HEK293 (cell line): ENCODE measurements at regions not wholly inside any gene's neighbourhood (a gene's known extent, or its start where the extent isn't known, plus 50 kb on each side); places are given as distances from the start of the nearest gene placed in this dataset.

Experiments used
- CTCF ChIA-PET: fragments of 350-600 bp; formaldehyde crosslinking; extraction: SDS; loops from one replicate; lab custom pipeline; 2021; ENCODE audit warnings: antibody characterized with exemption; lab: Yijun Ruan, JAX
- POLR2A ChIA-PET: fragments of 300-600 bp; formaldehyde crosslinking; extraction: SDS; loops from one replicate; lab custom pipeline; 2020; ENCODE audit warnings: antibody characterized with exemption, inconsistent platforms; lab: Yijun Ruan, JAX
- H3K27ac ChIP-seq: fragments of 200-500 bp; sonication (Bioruptor generic); 2 replicates; pipeline ENCODE4 v1.5.1; 2014; ENCODE audit warnings: low read depth, low read length, control low read depth, inconsistent platforms; ENCODE audit errors: extremely low read depth
- H3K36me3 ChIP-seq, 2 experiments: fragments of 200-500 bp in 1 of 2; sonication (Bioruptor generic) in 1 of 2; 1 replicate in 1 of 2; 2 replicates in 1 of 2; pipeline ENCODE4 v1.5.1; 2014 to 2017; ENCODE audit warnings: inconsistent platforms in 2 of 2, low read length in 2 of 2; ENCODE audit not compliant: control insufficient read depth in 2 of 2, insufficient read depth in 1 of 2
- H3K4me1 ChIP-seq: fragments of 200-500 bp; sonication (Bioruptor generic); 2 replicates; pipeline ENCODE4 v1.5.1; 2014; ENCODE audit warnings: mild to moderate bottlenecking, low read length, inconsistent platforms; ENCODE audit not compliant: control insufficient read depth, insufficient read depth
- H3K4me3 ChIP-seq: 2 replicates; pipeline ENCODE4 v1.5.1; 2011; ENCODE audit warnings: low read depth, mild to moderate bottlenecking, control low read depth, low read length, moderate library complexity
- H3K9me3 ChIP-seq: fragments of 200-500 bp; sonication (Bioruptor generic); 2 replicates; pipeline ENCODE4 v1.5.1; 2014; ENCODE audit warnings: low read depth, low read length, inconsistent platforms; ENCODE audit not compliant: control insufficient read depth, insufficient read depth
- ATF2 ChIP-seq: fragments of 450-650 bp; formaldehyde crosslinking; IDR thresholded peaks from 2 replicates; pipeline ENCODE4 v1.5.1; 2016; ENCODE audit warnings: missing biosample characterization, missing genetic modification characterization, low read depth
- SETDB1 ChIP-seq: IDR thresholded peaks from one replicate; pipeline ENCODE4 v1.6.1; 2017; ENCODE audit warnings: mild to moderate bottlenecking, low read length, moderate library complexity, mixed read lengths; ENCODE audit not compliant: insufficient read length
- TRIM28 ChIP-seq: IDR thresholded peaks from 2 replicates; pipeline ENCODE4 v1.6.1; 2011; ENCODE audit warnings: low read length, control low read depth, borderline replicate concordance
- ZEB2 ChIP-seq: fragments of 450-650 bp; formaldehyde crosslinking; IDR thresholded peaks from 2 replicates; pipeline ENCODE4 v1.5.1; 2016; ENCODE audit warnings: missing biosample characterization, missing genetic modification characterization
- ZFHX2 ChIP-seq: fragments of 450-650 bp; formaldehyde crosslinking; conservative IDR thresholded peaks from 2 replicates; pipeline ENCODE4 v1.5.1; 2016; ENCODE audit warnings: missing biosample characterization, missing genetic modification characterization
- ZNF133 ChIP-seq: fragments of 450-650 bp; formaldehyde crosslinking; IDR thresholded peaks from 2 replicates; pipeline ENCODE4 v1.5.1; 2016; ENCODE audit warnings: missing biosample characterization, missing genetic modification characterization
- ZNF157 ChIP-seq: fragments of 450-650 bp; formaldehyde crosslinking; IDR thresholded peaks from 2 replicates; pipeline ENCODE4 v1.5.1; 2016; ENCODE audit warnings: missing biosample characterization, missing genetic modification characterization
- ZNF16 ChIP-seq: fragments of 450-650 bp; formaldehyde crosslinking; IDR thresholded peaks from 2 replicates; pipeline ENCODE4 v1.5.1; 2016; ENCODE audit warnings: low read depth, missing biosample characterization, missing genetic modification characterization
- ZNF174 ChIP-seq: fragments of 450-650 bp; formaldehyde crosslinking; IDR thresholded peaks from 2 replicates; pipeline ENCODE4 v1.5.0; 2017; ENCODE audit warnings: missing biosample characterization, mild to moderate bottlenecking, missing genetic modification characterization
- ZNF18 ChIP-seq: fragments of 450-650 bp; formaldehyde crosslinking; IDR thresholded peaks from 2 replicates; pipeline ENCODE4 v1.5.1; 2016; ENCODE audit warnings: missing biosample characterization, missing genetic modification characterization
- ZNF184 ChIP-seq: fragments of 450-650 bp; IDR thresholded peaks from 2 replicates; pipeline ENCODE4 v1.5.1; 2018; ENCODE audit warnings: missing biosample characterization, mild to moderate bottlenecking, missing genetic modification characterization
- ZNF274 ChIP-seq, 2 experiments: fragments of 200-500 bp in 1 of 2; fragments of 450-650 bp in 1 of 2; sonication (Bioruptor generic) in 1 of 2; formaldehyde crosslinking in 1 of 2; IDR thresholded peaks; 2 replicates each; pipeline versions ENCODE4 v1.5.1 to v1.6.1; 2014 to 2016; ENCODE audit warnings: borderline replicate concordance in 1 of 2, inconsistent platforms in 1 of 2, low read length in 1 of 2, missing biosample characterization in 1 of 2, missing genetic modification characterization in 1 of 2
- ZNF302 ChIP-seq: fragments of 450-650 bp; formaldehyde crosslinking; IDR thresholded peaks from 2 replicates; pipeline ENCODE4 v1.5.1; 2016; ENCODE audit warnings: missing biosample characterization, missing genetic modification characterization, low read depth
- ZNF391 ChIP-seq: fragments of 450-650 bp; formaldehyde crosslinking; IDR thresholded peaks from 2 replicates; pipeline ENCODE4 v1.5.1; 2016; ENCODE audit warnings: low read depth, missing biosample characterization, missing genetic modification characterization, borderline replicate concordance
- ZNF423 ChIP-seq: fragments of 450-650 bp; formaldehyde crosslinking; IDR thresholded peaks from 2 replicates; pipeline ENCODE4 v1.5.1; 2016; ENCODE audit warnings: missing biosample characterization, missing genetic modification characterization
- ZNF518A ChIP-seq: fragments of 450-650 bp; formaldehyde crosslinking; conservative IDR thresholded peaks from 2 replicates; pipeline ENCODE4 v1.5.1; 2016; ENCODE audit warnings: low read depth, missing biosample characterization, missing genetic modification characterization
- ZNF560 ChIP-seq: fragments of 450-650 bp; formaldehyde crosslinking; IDR thresholded peaks from 2 replicates; pipeline ENCODE4 v1.5.1; 2017; ENCODE audit warnings: missing biosample characterization, missing genetic modification characterization, borderline replicate concordance
- ZNF571 ChIP-seq: fragments of 450-650 bp; formaldehyde crosslinking; IDR thresholded peaks from 2 replicates; pipeline ENCODE4 v1.5.0; 2017; ENCODE audit warnings: missing biosample characterization, missing genetic modification characterization
- ZNF624 ChIP-seq: fragments of 450-650 bp; formaldehyde crosslinking; IDR thresholded peaks from 2 replicates; pipeline ENCODE4 v1.5.1; 2017; ENCODE audit warnings: missing biosample characterization, missing genetic modification characterization
- ZNF639 ChIP-seq: fragments of 450-650 bp; formaldehyde crosslinking; IDR thresholded peaks from 2 replicates; pipeline ENCODE4 v1.5.1; 2016; ENCODE audit warnings: missing biosample characterization, missing genetic modification characterization
- ZNF664 ChIP-seq: fragments of 450-650 bp; formaldehyde crosslinking; IDR thresholded peaks from 2 replicates; pipeline ENCODE4 v1.5.1; 2016; ENCODE audit warnings: missing biosample characterization, missing genetic modification characterization
- ZNF701 ChIP-seq: fragments of 450-650 bp; formaldehyde crosslinking; IDR thresholded peaks from 2 replicates; pipeline ENCODE4 v1.5.1; 2016; ENCODE audit warnings: missing biosample characterization, missing genetic modification characterization
- ZNF747 ChIP-seq: fragments of 450-650 bp; formaldehyde crosslinking; IDR thresholded peaks from 2 replicates; pipeline ENCODE4 v1.5.1; 2016; ENCODE audit warnings: missing biosample characterization, missing genetic modification characterization

- Histone ChIP-seq H3K4me1 (no peaks in the 10 kb centered on the region), H3K27ac (no peak overlapping the region)
- CTCF ChIA-PET = interaction anchor here (0.6 to 1.2 kb wide), 2 partner anchors 94 to 156 kb away, joined by 3 read pairs; no protein-coding TSS in a partner anchor
- TF ChIP-seq ZNF302 (no peak), ZNF560 (tag by site-specific recombination) (no peak), ZNF274 (IDR thresholded peaks at IDR 0.05; ENCODE audit: low read length) (no peak), ZNF274 (tag by site-specific recombination; IDR thresholded peaks at IDR 0.05; ENCODE audit: borderline replicate concordance) (no peak), ZEB2 (no peak), ZNF518A (no peak), ZNF571 (tag by site-specific recombination) (no peak), ZNF184 (no peak), ZNF423 (tag by site-specific recombination) (no peak), ZNF133 (tag by site-specific recombination) (no peak), ZNF174 (tag by site-specific recombination) (no peak), ZFHX2 (no peak), ZNF639 (tag by site-specific recombination) (no peak)
- TF ChIP-seq, all 188 proteins: peak for 0
- no peaks in the 10 kb centered on the region for H3K36me3 ChIP-seq
- H3K9me3 ChIP-seq = no peaks in the 10 kb centered on the region
- POLR2A ChIA-PET = no interaction called here
- H3K4me3 ChIP-seq = no peak overlapping the region
These were observed 184.4 kb upstream of the CCNG1 start for GRCh38 chr5:163252950-163253349.

GRCh38 chr5:163259495-163259894, 177.9 kb upstream of the CCNG1 start:
- Histone ChIP-seq H3K4me3 (no peak overlapping the region), H3K27ac (no peak overlapping the region), H3K36me3 (no peaks in the 10 kb centered on the region), H3K4me1 (no peaks in the 10 kb centered on the region), H3K9me3 (no peaks in the 10 kb centered on the region)
- ChIA-PET POLR2A (no interaction called here), CTCF (no interaction called here)
- TF ChIP-seq ZNF302 (no peak), ZNF391 (tag by site-specific recombination) (no peak), ZNF747 (no peak), ZNF157 (tag by site-specific recombination) (no peak), ZNF664 (tag by site-specific recombination) (no peak), TRIM28 (no peak), ZNF624 (tag by site-specific recombination) (no peak), ZNF18 (tag by site-specific recombination) (no peak), ZFHX2 (no peak), ATF2 (tag by site-specific recombination) (no peak), ZNF701 (no peak), ZNF16 (tag by site-specific recombination) (no peak), SETDB1 (no peak)
